RWPE2 (cell line): ENCODE measurements at regions not wholly inside any gene's neighbourhood (a gene's known extent, or its start where the extent isn't known, plus 50 kb on each side); places are given as distances from the start of the nearest gene placed in this dataset.

ENCODE experiments used
- ATAC-seq: fragments of 200-7000 bp; cut with Tn5 transposase; 3 replicates; pipeline ENCODE4 v1.9.1; 2021; ENCODE audit warnings: low read depth
- DNase-seq: peaks from one replicate; pipeline ENCODE4 v3.0.0-alpha.2; 2020; ENCODE audit warnings: low spot score
- H3K27ac ChIP-seq: fragments of 450-650 bp; 2 replicates; pipeline ENCODE4 v1.5.1; 2017; ENCODE audit warnings: mild to moderate bottlenecking; ENCODE audit not compliant: poor library complexity, severe bottlenecking
- H3K27me3 ChIP-seq: fragments of 250-450 bp; sonication (Bioruptor Pico); 2 replicates; pipeline ENCODE4 v1.5.1; 2021; ENCODE audit warnings: mild to moderate bottlenecking, moderate library complexity; ENCODE audit not compliant: insufficient read depth, poor library complexity, severe bottlenecking
- H3K36me3 ChIP-seq: fragments of 250-450 bp; sonication (Bioruptor Pico); 2 replicates; pipeline ENCODE4 v1.5.1; 2020; ENCODE audit warnings: low read depth, mild to moderate bottlenecking, moderate library complexity
- H3K4me1 ChIP-seq: fragments of 250-450 bp; sonication (Bioruptor Pico); 2 replicates; pipeline ENCODE4 v1.5.1; 2021; ENCODE audit warnings: mild to moderate bottlenecking, moderate library complexity; ENCODE audit not compliant: insufficient read depth, poor library complexity, severe bottlenecking
- H3K4me3 ChIP-seq: fragments of 250-450 bp; sonication (Bioruptor Pico); 2 replicates; pipeline ENCODE4 v1.5.1; 2021; ENCODE audit warnings: mild to moderate bottlenecking, moderate library complexity; ENCODE audit not compliant: severe bottlenecking
- H3K9me3 ChIP-seq: fragments of 250-450 bp; sonication (Bioruptor Pico); 2 replicates; pipeline ENCODE4 v1.5.1; 2021; ENCODE audit warnings: mild to moderate bottlenecking, moderate library complexity; ENCODE audit not compliant: severe bottlenecking
- CTCF ChIP-seq: fragments of 450-650 bp; IDR thresholded peaks from one replicate; pipeline ENCODE4 v1.5.1; 2017; ENCODE audit warnings: mild to moderate bottlenecking, moderate library complexity; ENCODE audit not compliant: poor library complexity, severe bottlenecking

- Histone ChIP-seq H3K27ac (no peak overlapping the region), H3K4me1 (no peaks in the 10 kb centered on the region), H3K36me3 (no peaks in the 10 kb centered on the region), H3K27me3 (peaks cover 2% of the 10 kb centered on the region), H3K4me3 (no peak overlapping the region), H3K9me3 (no peaks in the 10 kb centered on the region)
- TF ChIP-seq CTCF = no peak
- DNase-seq (no peak), ATAC-seq (no peak)
Measured at GRCh38 chr3:15927969-15928368, 130.2 kb upstream of the ANKRD28 start.

- DNase-seq = no peak
- ATAC-seq = no peak
Measured at GRCh38 chr3:15929944-15930571, 132.3 kb upstream of the ANKRD28 start.

GRCh38 chr3:15932348-15933300 is 134.8 kb upstream of the ANKRD28 start:
- ATAC-seq (no peak), DNase-seq (no peak)
- H3K36me3 ChIP-seq = no peaks in the 10 kb centered on the region
- no peak for TF ChIP-seq CTCF
- H3K4me1 ChIP-seq = no peaks in the 10 kb centered on the region
- no peak overlapping the region for H3K4me3 ChIP-seq
- H3K27ac ChIP-seq = no peak overlapping the region
- no peaks in the 10 kb centered on the region for H3K9me3 ChIP-seq
- no peaks in the 10 kb centered on the region for H3K27me3 ChIP-seq

More at GRCh38 chr3:15929944-15930571, 132.3 kb upstream of the ANKRD28 start:
- no peaks in the 10 kb centered on the region for H3K9me3 ChIP-seq
- no peak overlapping the region for H3K4me3 ChIP-seq
- no peaks in the 10 kb centered on the region for H3K36me3 ChIP-seq
- no peaks in the 10 kb centered on the region for H3K4me1 ChIP-seq
- H3K27me3 ChIP-seq = peaks cover 2% of the 10 kb centered on the region
- no peak for TF ChIP-seq CTCF
- H3K27ac ChIP-seq = no peak overlapping the region

- no peaks in the 10 kb centered on the region for H3K9me3 ChIP-seq
- DNase-seq (no peak), ATAC-seq (no peak)
- TF ChIP-seq CTCF = no peak
- no peaks in the 10 kb centered on the region for H3K4me1 ChIP-seq
- no peaks in the 10 kb centered on the region for H3K36me3 ChIP-seq
- no peak overlapping the region for H3K27ac ChIP-seq
- H3K4me3 ChIP-seq = no peak overlapping the region
- no peaks in the 10 kb centered on the region for H3K27me3 ChIP-seq
Measured at GRCh38 chr3:15933439-15934139, 135.8 kb upstream of the ANKRD28 start.
